Keratinocyte (primary cell): ENCODE measurements at regions not wholly inside any gene's neighbourhood (a gene's known extent, or its start where the extent isn't known, plus 50 kb on each side); places are given as distances from the start of the nearest gene placed in this dataset.

ENCODE experiments used
- EZH2 ChIP-seq: IDR thresholded peaks from one replicate; pipeline ENCODE4 v1.6.1; 2012; ENCODE audit warnings: inconsistent platforms, mild to moderate bottlenecking, low read length, moderate library complexity
- TF ChIP-seq, protein P1 (sequence below), 3 experiments: IDR thresholded peaks in 1 of 3; conservative IDR thresholded peaks in 1 of 3; optimal IDR thresholded peaks in 1 of 3; 2 replicates in 2 of 3; 3 replicates in 1 of 3; pipeline versions ENCODE3 to v1.5.1; 2011; ENCODE audit warnings: low read length in 3 of 3, mild to moderate bottlenecking in 3 of 3, moderate library complexity in 2 of 3, control low read depth in 1 of 3, inconsistent platforms in 1 of 3; ENCODE audit not compliant: insufficient read depth in 2 of 3; ENCODE audit errors: extremely low read depth in 1 of 3

DNA sequence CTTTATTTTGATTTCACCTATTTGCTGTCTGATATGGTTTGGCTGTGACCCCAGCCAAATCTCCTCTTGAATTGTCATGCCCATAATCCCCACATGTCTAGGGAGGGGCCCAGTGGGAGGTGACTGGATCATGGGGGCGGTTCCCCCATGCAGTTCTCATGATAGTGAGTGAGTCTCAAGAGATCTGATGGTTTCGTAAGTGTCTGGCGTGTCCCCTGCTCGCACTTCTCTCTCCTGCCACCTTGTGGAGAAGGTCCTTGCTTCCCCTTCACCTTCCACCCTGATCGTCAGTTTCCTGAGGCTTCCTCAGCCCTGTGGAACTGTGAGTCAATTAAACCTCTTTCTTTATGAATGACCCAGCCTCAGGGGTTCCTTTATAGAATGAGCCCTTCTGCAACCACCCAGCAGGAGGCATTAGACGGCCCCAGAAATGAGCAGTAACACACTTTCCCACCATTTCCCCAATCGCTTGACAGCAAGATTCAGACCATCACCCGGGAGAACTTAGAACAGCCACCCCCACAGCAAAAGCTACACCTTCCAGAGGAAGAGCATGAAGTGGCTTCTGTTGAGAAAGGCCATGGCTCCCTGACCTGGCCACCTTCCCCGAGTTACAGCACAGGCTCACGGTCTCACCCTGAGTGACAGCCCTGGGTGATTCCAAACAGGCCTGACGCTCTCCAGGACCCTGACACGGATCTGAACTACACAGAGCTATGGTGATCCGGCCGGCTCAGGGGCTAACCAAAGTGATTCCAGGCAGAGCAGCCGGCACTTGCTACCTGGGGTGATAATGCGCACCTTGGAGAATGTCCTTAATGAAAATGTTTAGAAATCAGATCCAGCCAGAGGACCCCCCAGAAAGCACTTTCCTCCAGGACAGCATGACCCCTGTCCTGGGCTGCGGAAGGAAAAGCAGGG lies 131.2 kb upstream of the CDH4 start:
- TF ChIP-seq EZH2: no peak
- TF ChIP-seq, protein P1, sequence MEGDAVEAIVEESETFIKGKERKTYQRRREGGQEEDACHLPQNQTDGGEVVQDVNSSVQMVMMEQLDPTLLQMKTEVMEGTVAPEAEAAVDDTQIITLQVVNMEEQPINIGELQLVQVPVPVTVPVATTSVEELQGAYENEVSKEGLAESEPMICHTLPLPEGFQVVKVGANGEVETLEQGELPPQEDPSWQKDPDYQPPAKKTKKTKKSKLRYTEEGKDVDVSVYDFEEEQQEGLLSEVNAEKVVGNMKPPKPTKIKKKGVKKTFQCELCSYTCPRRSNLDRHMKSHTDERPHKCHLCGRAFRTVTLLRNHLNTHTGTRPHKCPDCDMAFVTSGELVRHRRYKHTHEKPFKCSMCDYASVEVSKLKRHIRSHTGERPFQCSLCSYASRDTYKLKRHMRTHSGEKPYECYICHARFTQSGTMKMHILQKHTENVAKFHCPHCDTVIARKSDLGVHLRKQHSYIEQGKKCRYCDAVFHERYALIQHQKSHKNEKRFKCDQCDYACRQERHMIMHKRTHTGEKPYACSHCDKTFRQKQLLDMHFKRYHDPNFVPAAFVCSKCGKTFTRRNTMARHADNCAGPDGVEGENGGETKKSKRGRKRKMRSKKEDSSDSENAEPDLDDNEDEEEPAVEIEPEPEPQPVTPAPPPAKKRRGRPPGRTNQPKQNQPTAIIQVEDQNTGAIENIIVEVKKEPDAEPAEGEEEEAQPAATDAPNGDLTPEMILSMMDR (optimal IDR thresholded peaks at IDR 0.05 in 1 of 3, IDR thresholded peaks at IDR 0.05 in 1 of 3, conservative IDR thresholded peaks at IDR 0.05 in 1 of 3; ENCODE audit: extremely low read depth in 1 of 3, insufficient read depth in 2 of 3, low read length in 3 of 3): peak; percentile 50 to 77 (median 57)
